GM10248 (cell line): ENCODE measurements at regions not wholly inside any gene's neighbourhood (a gene's known extent, or its start where the extent isn't known, plus 50 kb on each side); places are given as distances from the start of the nearest gene placed in this dataset.

Experiments used
- CTCF ChIA-PET: fragments of 300-600 bp; sonication (Branson Sonifier 250); formaldehyde crosslinking; extraction: SDS; loops from one replicate; lab custom pipeline; 2021; ENCODE audit warnings: antibody characterized with exemption; lab: Yijun Ruan, JAX
- POLR2A ChIA-PET: fragments of 350-650 bp; sonication (Branson Sonifier 250); formaldehyde crosslinking; extraction: SDS; loops from one replicate; lab custom pipeline; 2020; ENCODE audit warnings: antibody characterized with exemption; lab: Yijun Ruan, JAX
- DNase-seq: peaks from one replicate; pipeline ENCODE4 v3.0.0; 2012; ENCODE audit errors: extremely low spot score
- CTCF ChIP-seq: IDR thresholded peaks from 2 replicates; pipeline ENCODE4 v1.5.1; 2012; ENCODE audit warnings: mild to moderate bottlenecking, low read depth; ENCODE audit errors: extremely low read depth, missing control alignments, control extremely low read depth

GRCh38 chr1:81437213-81437612 lies 363.5 kb upstream of the ADGRL2 start:
- ChIA-PET POLR2A (no interaction called here), CTCF (interaction anchor here (2.8 kb wide), 1 partner anchor 23 kb away, joined by 13 read pairs; no protein-coding TSS in a partner anchor)
- TF ChIP-seq CTCF: no peak
- no peak for DNase-seq

GRCh38 chr1:81435175-81435574 lies 365.6 kb upstream of the ADGRL2 start:
- DNase-seq: no peak
- TF ChIP-seq CTCF: no peak
- ChIA-PET CTCF (no interaction called here), POLR2A (no interaction called here)

- no peak for TF ChIP-seq CTCF
- DNase-seq: no peak
- POLR2A ChIA-PET: no interaction called here
- CTCF ChIA-PET: no interaction called here
Measured at GRCh38 chr1:81433676-81434075, 367.1 kb upstream of the ADGRL2 start.

GRCh38 chr1:81432654-81433109 lies 368.1 kb upstream of the ADGRL2 start:
- CTCF ChIA-PET: interaction anchor here (1.6 kb wide), 1 partner anchor 18 kb away, joined by 4 read pairs; no protein-coding TSS in a partner anchor
- POLR2A ChIA-PET: no interaction called here
- DNase-seq: no peak
- TF ChIP-seq CTCF: no peak

GRCh38 chr1:81432059-81432458 lies 368.7 kb upstream of the ADGRL2 start:
- CTCF ChIA-PET: interaction anchor here (1.6 kb wide), 1 partner anchor 18 kb away, joined by 4 read pairs; no protein-coding TSS in a partner anchor
- no peak for TF ChIP-seq CTCF
- no peak for DNase-seq
- POLR2A ChIA-PET: no interaction called here

GRCh38 chr1:81431624-81432000 lies 369.1 kb upstream of the ADGRL2 start:
- ChIA-PET POLR2A (no interaction called here), CTCF (interaction anchor here (1.6 kb wide), 1 partner anchor 17 kb away, joined by 4 read pairs; no protein-coding TSS in a partner anchor)
- DNase-seq: no peak
- no peak for TF ChIP-seq CTCF
